ENCODE measurements at regions not wholly inside any gene's neighbourhood (a gene's known extent, or its start where the extent isn't known, plus 50 kb on each side); places are given as distances from the start of the nearest gene placed in this dataset.

GRCh38 chr5:129395247-129395646 is 64.9 kb upstream of the ADAMTS19 start:
- intact Hi-C loops (cut with DNase I) = no loop called here

GRCh38 chr5:129398026-129398678 is 61.9 kb upstream of the ADAMTS19 start:
- no peak for DNase-seq
- intact Hi-C loops (cut with DNase I) = no loop called here
- TF ChIP-seq CTCF (IDR thresholded peaks at IDR 0.05) = no peak

More at GRCh38 chr5:129395247-129395646, 64.9 kb upstream of the ADAMTS19 start:
- no peak for DNase-seq
- Histone ChIP-seq H3K27me3 (no peaks in the 10 kb centered on the region), H3K27ac (no peak overlapping the region), H3K4me1 (no peaks in the 10 kb centered on the region), H3K9ac (ENCODE audit: low read depth in 2 of 2, low read length in 2 of 2) (no peak overlapping the region), H3K36me3 (no peaks in the 10 kb centered on the region), H3K9me3 (no peaks in the 10 kb centered on the region), H3K4me3 (no peak overlapping the region)
- no peak for TF ChIP-seq CTCF (IDR thresholded peaks at IDR 0.05)

GRCh38 chr5:129399069-129399468 is 61.0 kb upstream of the ADAMTS19 start:
- intact Hi-C loops (cut with DNase I) = no loop called here
- Histone ChIP-seq H3K9ac (ENCODE audit: low read depth in 2 of 2, low read length in 2 of 2) (no peak overlapping the region), H3K9me3 (no peaks in the 10 kb centered on the region), H3K4me1 (no peaks in the 10 kb centered on the region), H3K27ac (no peak overlapping the region), H3K4me3 (no peak overlapping the region), H3K36me3 (no peaks in the 10 kb centered on the region), H3K27me3 (no peaks in the 10 kb centered on the region)
- DNase-seq = no peak
- TF ChIP-seq CTCF (IDR thresholded peaks at IDR 0.05) = no peak

More at GRCh38 chr5:129398026-129398678, 61.9 kb upstream of the ADAMTS19 start:
- H3K36me3 ChIP-seq = no peaks in the 10 kb centered on the region
- no peaks in the 10 kb centered on the region for H3K9me3 ChIP-seq
- no peak overlapping the region for H3K27ac ChIP-seq
- H3K4me1 ChIP-seq = no peaks in the 10 kb centered on the region
- H3K4me3 ChIP-seq = no peak overlapping the region
- H3K27me3 ChIP-seq = no peaks in the 10 kb centered on the region
- H3K9ac ChIP-seq (ENCODE audit: low read depth in 2 of 2, low read length in 2 of 2) = no peak overlapping the region

GRCh38 chr5:129400395-129400983 is 59.6 kb upstream of the ADAMTS19 start:
- DNase-seq = no peak
- Histone ChIP-seq H3K27me3 (no peaks in the 10 kb centered on the region), H3K27ac (no peak overlapping the region), H3K4me1 (no peaks in the 10 kb centered on the region), H3K4me3 (no peak overlapping the region), H3K9ac (ENCODE audit: low read depth in 2 of 2, low read length in 2 of 2) (no peak overlapping the region), H3K9me3 (no peaks in the 10 kb centered on the region), H3K36me3 (no peaks in the 10 kb centered on the region)
- TF ChIP-seq CTCF (IDR thresholded peaks at IDR 0.05) = no peak
- intact Hi-C loops (cut with DNase I) = no loop called here

- no peaks in the 10 kb centered on the region for H3K9me3 ChIP-seq
- no peak for TF ChIP-seq CTCF (IDR thresholded peaks at IDR 0.05)
- no peak for DNase-seq
Measured at GRCh38 chr5:129405222-129405621, 54.9 kb upstream of the ADAMTS19 start.

More at GRCh38 chr5:129405222-129405621, 54.9 kb upstream of the ADAMTS19 start:
- Histone ChIP-seq H3K27me3 (no peaks in the 10 kb centered on the region), H3K27ac (no peak overlapping the region), H3K4me3 (no peak overlapping the region), H3K4me1 (no peaks in the 10 kb centered on the region), H3K36me3 (no peaks in the 10 kb centered on the region), H3K9ac (ENCODE audit: low read depth in 2 of 2, low read length in 2 of 2) (no peak overlapping the region)
- intact Hi-C loops (cut with DNase I) = no loop called here
